Mesendoderm (in vitro differentiated cells): ENCODE measurements at regions not wholly inside any gene's neighbourhood (a gene's known extent, or its start where the extent isn't known, plus 50 kb on each side); places are given as distances from the start of the nearest gene placed in this dataset.

Source experiments
- DNase-seq: peaks from one replicate; pipeline ENCODE4 v3.0.0; 2013
- H2AK5ac ChIP-seq: 2 replicates; pipeline ENCODE4 v1.6.1; 2013; ENCODE audit warnings: low read length, inconsistent platforms
- H2BK120ac ChIP-seq: 2 replicates; pipeline ENCODE4 v1.6.1; 2013; ENCODE audit warnings: low read depth, mild to moderate bottlenecking, low read length, moderate library complexity, mixed read lengths
- H2BK15ac ChIP-seq: replicated peaks from 2 replicates; pipeline ENCODE4 v1.6.1; 2013; ENCODE audit warnings: low read depth, mild to moderate bottlenecking, moderate library complexity
- H2BK5ac ChIP-seq: 2 replicates; pipeline ENCODE4 v1.6.1; 2013; ENCODE audit warnings: low read length, inconsistent platforms
- H3K18ac ChIP-seq: 2 replicates; pipeline ENCODE4 v1.6.1; 2013; ENCODE audit warnings: mild to moderate bottlenecking, low read length, mixed read lengths
- H3K23ac ChIP-seq: one replicate; pipeline ENCODE4 v1.6.1; 2013; ENCODE audit warnings: low read length
- H3K27ac ChIP-seq: 2 replicates; pipeline ENCODE4 v1.5.1; 2013; ENCODE audit warnings: low read depth, mild to moderate bottlenecking, inconsistent platforms, low read length, moderate library complexity
- H3K27me3 ChIP-seq: 2 replicates; pipeline ENCODE4 v1.6.1; 2013; ENCODE audit warnings: low read length, control low read depth, mild to moderate bottlenecking, inconsistent platforms; ENCODE audit not compliant: insufficient read depth, poor library complexity
- H3K36me3 ChIP-seq: 2 replicates; pipeline ENCODE4 v1.6.1; 2013; ENCODE audit warnings: low read length, inconsistent platforms; ENCODE audit not compliant: control insufficient read depth, insufficient read depth
- H3K4ac ChIP-seq: one replicate; pipeline ENCODE4 v1.6.1; 2013; ENCODE audit warnings: low read depth, mild to moderate bottlenecking, low read length, moderate library complexity
- H3K4me1 ChIP-seq: 2 replicates; pipeline ENCODE4 v1.6.1; 2013; ENCODE audit warnings: low read depth, low read length, inconsistent platforms; ENCODE audit not compliant: control insufficient read depth
- H3K4me2 ChIP-seq: 2 replicates; pipeline ENCODE4 v1.6.1; 2013; ENCODE audit warnings: low read length
- H3K4me3 ChIP-seq: 2 replicates; pipeline ENCODE4 v1.5.1; 2013; ENCODE audit warnings: mild to moderate bottlenecking, low read length
- H3K56ac ChIP-seq: one replicate; pipeline ENCODE4 v1.6.1; 2013; ENCODE audit warnings: low read length
- H3K79me1 ChIP-seq: 2 replicates; pipeline ENCODE4 v1.6.1; 2013; ENCODE audit warnings: low read length, inconsistent platforms
- H3K79me2 ChIP-seq: 2 replicates; pipeline ENCODE4 v1.6.1; 2013; ENCODE audit warnings: mild to moderate bottlenecking, low read length; ENCODE audit not compliant: control insufficient read depth, insufficient read depth
- H3K9ac ChIP-seq: 2 replicates; pipeline ENCODE4 v1.6.1; 2013; ENCODE audit warnings: low read length, inconsistent platforms
- H4K5ac ChIP-seq: one replicate; pipeline ENCODE4 v1.6.1; 2013; ENCODE audit warnings: low read length
- H4K8ac ChIP-seq: one replicate; pipeline ENCODE4 v1.6.1; 2013; ENCODE audit warnings: low read depth, mild to moderate bottlenecking, control low read depth, low read length, moderate library complexity
- WGBS: extraction: QIAGEN DNeasy Blood & Tissue Kit; methylation state at CpG from one replicate; pipeline ENCODE4 v1.1.7; 2013; ENCODE audit warnings: low lambda C conversion rate, missing lambda C conversion rate; ENCODE audit not compliant: insufficient coverage; ENCODE audit errors: extremely low coverage; 5-methylcytosine and 5-hydroxymethylcytosine counted together

GRCh38 chr9:26373616-26374015, 519.0 kb downstream of the CAAP1 start:
- no peak overlapping the region for H3K9ac ChIP-seq
- H2BK5ac ChIP-seq, result no peak overlapping the region
- H3K79me2 ChIP-seq, result no peaks in the 10 kb centered on the region
- H3K79me1 ChIP-seq, result no peaks in the 10 kb centered on the region
- H3K4me3 ChIP-seq, result no peak overlapping the region
- H3K4me1 ChIP-seq, result no peaks in the 10 kb centered on the region
- no CpG with 5 or more reads among the region's 2 CpGs for WGBS
- no peak overlapping the region for H3K23ac ChIP-seq
- H3K27me3 ChIP-seq, result no peaks in the 10 kb centered on the region
- no peak overlapping the region for H3K56ac ChIP-seq
- no peak overlapping the region for H2BK15ac ChIP-seq
- H3K18ac ChIP-seq, result no peak overlapping the region
- no peak overlapping the region for H4K8ac ChIP-seq
- no peak overlapping the region for H3K4ac ChIP-seq
- DNase-seq, result no peak
- H4K5ac ChIP-seq, result no peak overlapping the region
- no peak overlapping the region for H2BK120ac ChIP-seq
- no peak overlapping the region for H3K27ac ChIP-seq
- no peak overlapping the region for H2AK5ac ChIP-seq
- no peaks in the 10 kb centered on the region for H3K36me3 ChIP-seq
- no peak overlapping the region for H3K4me2 ChIP-seq

DNA sequence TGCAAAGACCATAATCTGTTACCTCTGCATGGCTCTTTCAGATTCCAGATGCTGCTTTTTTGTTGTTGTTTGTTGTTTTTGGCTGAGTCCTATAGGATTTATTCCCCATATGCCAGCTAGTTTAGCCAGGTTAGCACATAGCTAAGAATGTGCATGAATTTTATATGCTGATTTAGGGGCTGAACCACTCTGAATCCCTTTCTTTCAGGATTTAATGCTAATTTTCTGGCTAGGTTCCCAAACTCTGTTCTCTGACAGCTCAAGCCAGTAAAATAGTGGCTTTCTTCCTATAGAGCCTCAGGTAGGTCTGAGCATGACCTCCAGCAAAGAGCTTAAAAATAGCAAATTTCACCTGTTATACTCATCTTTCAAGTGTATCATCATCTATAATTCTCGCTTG, 521.4 kb downstream of the CAAP1 start:
- Histone ChIP-seq H3K18ac (no peak overlapping the region), H3K27ac (no peak overlapping the region), H3K4ac (no peak overlapping the region), H4K8ac (no peak overlapping the region), H2BK5ac (no peak overlapping the region), H3K23ac (no peak overlapping the region), H2AK5ac (no peak overlapping the region), H2BK15ac (no peak overlapping the region), H3K79me1 (no peaks in the 10 kb centered on the region), H3K4me1 (no peaks in the 10 kb centered on the region), H3K4me3 (no peak overlapping the region), H3K56ac (no peak overlapping the region), H3K9ac (no peak overlapping the region), H3K27me3 (no peaks in the 10 kb centered on the region), H3K36me3 (no peaks in the 10 kb centered on the region), H4K5ac (no peak overlapping the region), H3K4me2 (no peak overlapping the region), H2BK120ac (no peak overlapping the region), H3K79me2 (no peaks in the 10 kb centered on the region)
- WGBS, result no CpG with 5 or more reads among the region's 1 CpG
- DNase-seq, result no peak

DNA sequence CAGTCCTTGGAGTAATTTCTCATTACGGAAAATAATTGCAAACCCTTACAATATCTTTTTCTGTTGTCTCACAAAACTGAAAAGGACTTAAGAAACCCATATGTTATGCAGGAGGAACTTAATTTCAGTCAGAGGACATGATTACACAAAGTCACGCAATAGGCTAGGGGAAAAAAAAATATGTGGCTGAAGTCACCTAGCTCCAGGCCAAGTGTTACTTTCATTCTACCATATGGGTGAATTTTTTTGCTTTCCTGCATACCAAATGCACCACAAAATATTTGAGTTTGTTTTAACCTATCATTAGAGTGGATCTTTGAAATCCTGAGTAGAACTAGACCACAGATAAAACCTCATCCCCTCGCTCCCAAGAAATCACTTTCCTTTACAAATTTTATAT, 523.5 kb downstream of the CAAP1 start:
- no peak overlapping the region for H3K27ac ChIP-seq
- no peak overlapping the region for H2BK5ac ChIP-seq
- no peaks in the 10 kb centered on the region for H3K79me1 ChIP-seq
- no peaks in the 10 kb centered on the region for H3K27me3 ChIP-seq
- H2AK5ac ChIP-seq, result no peak overlapping the region
- no peak overlapping the region for H4K8ac ChIP-seq
- H3K4ac ChIP-seq, result no peak overlapping the region
- WGBS, result no CpG with 5 or more reads among the region's 3 CpGs
- no peaks in the 10 kb centered on the region for H3K4me1 ChIP-seq
- no peaks in the 10 kb centered on the region for H3K79me2 ChIP-seq
- no peak overlapping the region for H3K23ac ChIP-seq
- no peak overlapping the region for H3K9ac ChIP-seq
- no peak overlapping the region for H4K5ac ChIP-seq
- H3K56ac ChIP-seq, result no peak overlapping the region
- H3K36me3 ChIP-seq, result no peaks in the 10 kb centered on the region
- no peak overlapping the region for H3K4me3 ChIP-seq
- H3K4me2 ChIP-seq, result no peak overlapping the region
- no peak for DNase-seq
- no peak overlapping the region for H2BK120ac ChIP-seq
- H2BK15ac ChIP-seq, result no peak overlapping the region
- no peak overlapping the region for H3K18ac ChIP-seq

DNA sequence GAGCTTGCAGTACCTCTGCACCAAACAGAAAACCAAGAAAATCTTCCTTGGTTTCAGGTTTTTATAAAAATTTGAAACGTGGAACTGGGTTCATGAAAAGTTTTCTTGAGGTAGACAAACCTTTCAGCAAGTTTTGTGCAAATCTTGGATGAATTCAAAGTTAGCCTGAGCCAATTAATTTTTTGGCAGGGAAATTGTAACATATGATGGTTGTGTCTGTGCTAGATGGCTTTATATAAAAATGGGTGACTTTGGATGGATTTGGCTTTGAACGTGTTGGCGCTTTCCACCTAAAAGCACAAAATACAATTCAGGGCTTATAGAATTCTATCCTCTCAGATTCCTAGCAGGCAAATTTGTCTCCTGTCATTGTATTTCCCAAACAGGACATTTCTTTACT, 524.4 kb downstream of the CAAP1 start:
- H3K56ac ChIP-seq, result no peak overlapping the region
- no peak for DNase-seq
- no peak overlapping the region for H4K8ac ChIP-seq
- no peak overlapping the region for H3K27ac ChIP-seq
- H2AK5ac ChIP-seq, result no peak overlapping the region
- H3K4me3 ChIP-seq, result no peak overlapping the region
- no peaks in the 10 kb centered on the region for H3K79me1 ChIP-seq
- no peak overlapping the region for H2BK15ac ChIP-seq
- no peak overlapping the region for H4K5ac ChIP-seq
- H3K4ac ChIP-seq, result no peak overlapping the region
- no CpG with 5 or more reads among the region's 3 CpGs for WGBS
- H3K18ac ChIP-seq, result no peak overlapping the region
- no peak overlapping the region for H2BK120ac ChIP-seq
- no peak overlapping the region for H3K4me2 ChIP-seq
- H3K4me1 ChIP-seq, result no peaks in the 10 kb centered on the region
- no peak overlapping the region for H2BK5ac ChIP-seq
- no peaks in the 10 kb centered on the region for H3K27me3 ChIP-seq
- no peaks in the 10 kb centered on the region for H3K36me3 ChIP-seq
- no peaks in the 10 kb centered on the region for H3K79me2 ChIP-seq
- no peak overlapping the region for H3K9ac ChIP-seq
- no peak overlapping the region for H3K23ac ChIP-seq

- no peak overlapping the region for H3K23ac ChIP-seq
- H3K4me1 ChIP-seq, result no peaks in the 10 kb centered on the region
- H3K79me1 ChIP-seq, result no peaks in the 10 kb centered on the region
- H2BK15ac ChIP-seq, result no peak overlapping the region
- H3K9ac ChIP-seq, result no peak overlapping the region
- no CpG with 5 or more reads among the region's 2 CpGs for whole genome bisulfite sequencing
- no peak overlapping the region for H3K4ac ChIP-seq
- H4K5ac ChIP-seq, result no peak overlapping the region
- no peak overlapping the region for H3K18ac ChIP-seq
- no peak overlapping the region for H3K4me3 ChIP-seq
- no peak overlapping the region for H4K8ac ChIP-seq
- no peak overlapping the region for H2AK5ac ChIP-seq
- H3K56ac ChIP-seq, result no peak overlapping the region
- no peaks in the 10 kb centered on the region for H3K27me3 ChIP-seq
- no peak overlapping the region for H2BK5ac ChIP-seq
- H2BK120ac ChIP-seq, result no peak overlapping the region
- DNase-seq, result no peak
- no peaks in the 10 kb centered on the region for H3K36me3 ChIP-seq
- no peak overlapping the region for H3K27ac ChIP-seq
- no peaks in the 10 kb centered on the region for H3K79me2 ChIP-seq
- H3K4me2 ChIP-seq, result no peak overlapping the region
These were observed 531.6 kb downstream of the CAAP1 start for GRCh38 chr9:26361010-26361409.

GRCh38 chr9:26358836-26359235, 533.8 kb downstream of the CAAP1 start:
- Histone ChIP-seq H2BK5ac (no peak overlapping the region), H3K4ac (no peak overlapping the region), H3K4me3 (no peak overlapping the region), H4K5ac (no peak overlapping the region), H3K9ac (no peak overlapping the region), H3K18ac (no peak overlapping the region), H2AK5ac (no peak overlapping the region), H3K4me1 (no peaks in the 10 kb centered on the region), H3K56ac (no peak overlapping the region), H2BK15ac (no peak overlapping the region), H3K79me2 (no peaks in the 10 kb centered on the region), H3K36me3 (no peaks in the 10 kb centered on the region), H4K8ac (no peak overlapping the region), H3K4me2 (no peak overlapping the region), H3K79me1 (no peaks in the 10 kb centered on the region), H3K23ac (no peak overlapping the region), H2BK120ac (no peak overlapping the region), H3K27me3 (no peaks in the 10 kb centered on the region), H3K27ac (no peak overlapping the region)
- DNase-seq, result no peak
